Neural progenitor cell (in vitro differentiated cells): ENCODE measurements at regions not wholly inside any gene's neighbourhood (a gene's known extent, or its start where the extent isn't known, plus 50 kb on each side); places are given as distances from the start of the nearest gene placed in this dataset.

Experiments
- CTCF ChIP-seq: fragments of 200-600 bp; sonication (generic); IDR thresholded peaks from 2 replicates; pipeline ENCODE4 v1.5.1; 2017; ENCODE audit warnings: antibody characterized with exemption, mild to moderate bottlenecking
- EZH2 ChIP-seq: fragments of 200-600 bp; sonication (generic); IDR thresholded peaks from 2 replicates; pipeline ENCODE4 v1.6.1; 2017; ENCODE audit warnings: antibody characterized with exemption, mild to moderate bottlenecking, moderate library complexity

- TF ChIP-seq EZH2 (no peak), CTCF (no peak)
These were observed 161.0 kb downstream of the CBLN1 start for GRCh38 chr16:49120631-49121030.
